Left ventricle myocardium superior (tissue), 1 donor: ENCODE measurements at regions not wholly inside any gene's neighbourhood (a gene's known extent, or its start where the extent isn't known, plus 50 kb on each side); places are given as distances from the start of the nearest gene placed in this dataset.
A peak's percentile ranks its signal among the peaks of the same experiment; 100 is the strongest.
"Not testable (repeated sequence)": the region's sequence is repeated elsewhere in the genome, so short reads cannot be mapped to it uniquely, and the experiment has no call there.

Experiments used
- ATAC-seq: fragments of 200-7000 bp; cut with Tn5 transposase; one replicate; pipeline ENCODE4 v1.9.1; 2020; ENCODE audit warnings: mild to moderate bottlenecking, moderate library complexity
- DNase-seq: peaks from one replicate; pipeline ENCODE4 v3.0.0-alpha.2; 2020
- intact Hi-C: fragments of 100-400 bp; cut with micrococcal nuclease; formaldehyde crosslinking; loops from one replicate; pipeline ENCODE4 v1.11.0; 2022
- donor health status: DM: no; HTN: yes; CAD: no; lungs with severe emphysema.

DNA sequence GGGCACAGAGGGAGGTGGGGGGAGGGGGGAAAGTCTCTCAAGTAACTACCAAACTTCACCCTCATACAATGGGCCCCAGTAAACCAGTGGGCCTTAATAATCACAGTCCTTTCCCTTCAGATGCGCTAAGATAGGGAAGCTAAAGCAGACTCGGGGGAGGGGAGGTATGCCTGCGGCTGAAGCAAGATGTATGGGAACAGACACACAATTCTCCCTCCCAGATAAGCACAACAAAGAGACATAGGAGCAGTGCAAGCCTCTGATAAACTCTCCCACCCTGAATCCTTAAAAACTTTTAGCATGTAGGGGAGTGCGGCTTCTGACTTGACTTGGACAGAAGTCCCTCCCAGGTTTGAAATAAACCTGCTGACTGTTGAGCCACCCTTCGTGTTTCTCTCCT is 54.7 kb downstream of the PROP1 start:
- not testable (repeated sequence) for DNase-seq, ATAC-seq

DNA sequence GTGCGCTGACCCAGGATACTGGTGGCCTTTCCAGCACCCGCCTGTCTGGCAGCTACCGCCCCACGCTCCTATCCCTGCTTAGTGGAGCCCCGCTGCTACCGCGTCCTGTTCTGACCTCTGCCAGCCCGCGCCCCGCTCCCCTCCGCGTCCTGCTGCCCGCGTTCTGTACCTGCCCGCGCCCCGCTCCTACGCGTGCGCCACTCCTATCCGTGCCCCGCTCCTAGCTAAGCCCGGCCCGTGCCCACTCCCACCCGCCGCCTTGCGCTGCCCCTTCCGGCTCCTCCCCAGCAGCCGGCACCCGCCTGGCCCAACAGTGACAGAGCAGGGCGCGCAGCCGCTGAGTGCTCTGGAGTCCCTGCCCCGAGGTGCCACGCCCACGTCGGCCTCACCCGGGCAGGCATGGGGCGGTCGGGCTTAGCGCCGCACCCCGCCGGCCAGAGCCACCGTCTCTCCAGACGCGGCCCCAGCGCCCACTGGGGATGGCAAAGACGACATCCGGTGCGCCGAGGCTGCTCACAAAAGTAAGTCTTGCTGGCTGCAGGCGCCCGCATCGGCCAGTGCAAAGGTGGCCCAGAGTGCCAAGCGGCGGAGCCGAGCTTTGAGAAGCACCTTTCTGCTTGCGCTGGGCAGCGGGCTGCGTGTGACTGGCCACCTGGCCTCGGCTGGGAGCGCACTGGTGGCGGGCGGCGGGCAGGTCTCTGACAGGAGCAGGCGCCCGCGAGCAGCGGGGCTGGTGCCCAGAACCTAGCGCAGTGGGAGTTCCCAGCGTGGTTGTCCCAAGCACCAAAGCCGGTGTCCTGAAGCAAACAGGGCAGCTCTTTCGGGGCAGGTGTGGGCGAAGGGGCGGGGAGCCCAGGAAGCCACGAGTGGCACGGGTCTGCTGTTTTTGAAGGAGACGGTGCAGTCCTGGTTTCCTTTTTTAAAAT is 56.5 kb downstream of the PROP1 start:
- DNase-seq (peak; percentile 40), ATAC-seq (peak; percentile 87)

More for the DNA sequence above, 54.7 kb downstream of the PROP1 start:
- intact Hi-C loops, result not testable (repeated sequence)

GRCh38 chr5:177938767-177939166 is 57.3 kb downstream of the PROP1 start:
- ATAC-seq, intact Hi-C loops, DNase-seq: not testable (repeated sequence)

More for the DNA sequence above, 56.5 kb downstream of the PROP1 start:
- intact Hi-C loops, result not testable (repeated sequence)

GRCh38 chr5:177934233-177934632 is 61.8 kb downstream of the PROP1 start:
- ATAC-seq, intact Hi-C loops, DNase-seq: not testable (repeated sequence)

- peak; percentile 96 for ATAC-seq
- intact Hi-C loops, result not testable (repeated sequence)
- peak; percentile 69 for DNase-seq
Observed at GRCh38 chr5:177930269-177931022, 65.6 kb downstream of the PROP1 start.

- ATAC-seq, intact Hi-C loops, DNase-seq: not testable (repeated sequence)
Observed at GRCh38 chr5:177929618-177930017, 66.4 kb downstream of the PROP1 start.

- intact Hi-C loops, DNase-seq, ATAC-seq: not testable (repeated sequence)
Observed at GRCh38 chr5:177927500-177927899, 68.5 kb downstream of the PROP1 start.

DNA sequence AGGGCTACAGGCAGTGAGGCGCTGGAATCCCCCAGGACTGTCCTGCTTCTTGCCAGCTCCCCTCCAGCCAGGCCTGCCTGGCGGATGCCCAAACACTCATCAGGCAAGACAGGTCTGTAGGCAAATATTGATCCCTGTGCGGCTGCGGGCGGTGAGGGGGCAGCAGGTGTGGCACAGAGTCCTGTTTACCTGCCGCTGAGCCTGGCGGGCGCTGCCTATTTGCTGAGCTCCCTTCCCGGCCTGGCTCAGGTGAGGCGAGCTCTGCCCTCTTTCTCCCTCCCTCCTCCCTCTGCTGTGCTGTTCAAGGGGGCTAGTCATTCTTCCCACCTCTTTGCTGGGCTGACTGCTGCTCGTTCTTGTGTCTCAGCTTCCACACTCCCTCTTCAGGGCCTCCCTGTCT is 71.5 kb downstream of the PROP1 start:
- DNase-seq, ATAC-seq, intact Hi-C loops: not testable (repeated sequence)

DNA sequence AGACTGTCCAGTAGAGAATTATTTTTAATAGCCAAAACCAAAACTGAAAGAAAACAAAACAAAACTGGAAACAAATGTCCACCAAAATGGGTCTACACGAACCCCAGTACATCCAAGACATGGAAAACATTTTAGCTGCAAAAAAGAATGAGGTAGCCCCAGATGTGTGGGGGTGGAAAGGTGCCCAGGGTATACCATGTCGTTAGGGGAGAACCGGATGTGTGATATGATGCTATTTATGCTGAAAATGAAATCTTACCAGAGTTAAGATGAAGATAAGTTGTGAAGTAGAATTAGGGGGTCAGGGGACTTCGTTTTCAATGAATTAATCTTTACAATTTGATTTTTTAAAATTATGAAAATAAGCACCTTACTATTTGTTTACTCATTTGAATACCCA is 72.2 kb downstream of the PROP1 start:
- intact Hi-C loops, DNase-seq, ATAC-seq: not testable (repeated sequence)

DNA sequence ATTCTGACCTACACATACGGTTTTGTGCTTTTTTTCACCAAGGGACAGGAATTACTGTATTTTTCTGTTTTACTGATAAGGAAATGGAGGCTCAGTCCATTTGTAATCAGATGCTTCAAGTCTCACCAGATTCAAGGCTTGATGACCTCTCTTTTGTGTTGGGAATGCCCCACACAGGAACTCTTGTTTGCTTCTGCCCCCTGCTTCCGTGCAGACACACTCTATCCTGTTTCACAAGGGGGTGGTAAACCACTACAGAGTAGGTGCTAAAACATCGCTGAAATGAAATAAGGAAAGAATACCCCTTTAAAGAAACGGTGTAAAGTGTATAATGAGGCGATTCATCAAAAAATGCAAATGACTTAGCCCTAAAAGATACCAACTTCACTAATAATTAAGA is 72.9 kb downstream of the PROP1 start:
- intact Hi-C loops, DNase-seq, ATAC-seq: not testable (repeated sequence)

- ATAC-seq, intact Hi-C loops: not testable (repeated sequence)
Observed at GRCh38 chr5:177909261-177909660, 86.8 kb downstream of the PROP1 start.

GRCh38 chr5:177902806-177903205 is 93.2 kb downstream of the PROP1 start:
- ATAC-seq, DNase-seq, intact Hi-C loops: not testable (repeated sequence)

More at GRCh38 chr5:177909261-177909660, 86.8 kb downstream of the PROP1 start:
- not testable (repeated sequence) for DNase-seq

- intact Hi-C loops, DNase-seq, ATAC-seq: not testable (repeated sequence)
Observed at GRCh38 chr5:177900066-177900465, 96.0 kb downstream of the PROP1 start.

DNA sequence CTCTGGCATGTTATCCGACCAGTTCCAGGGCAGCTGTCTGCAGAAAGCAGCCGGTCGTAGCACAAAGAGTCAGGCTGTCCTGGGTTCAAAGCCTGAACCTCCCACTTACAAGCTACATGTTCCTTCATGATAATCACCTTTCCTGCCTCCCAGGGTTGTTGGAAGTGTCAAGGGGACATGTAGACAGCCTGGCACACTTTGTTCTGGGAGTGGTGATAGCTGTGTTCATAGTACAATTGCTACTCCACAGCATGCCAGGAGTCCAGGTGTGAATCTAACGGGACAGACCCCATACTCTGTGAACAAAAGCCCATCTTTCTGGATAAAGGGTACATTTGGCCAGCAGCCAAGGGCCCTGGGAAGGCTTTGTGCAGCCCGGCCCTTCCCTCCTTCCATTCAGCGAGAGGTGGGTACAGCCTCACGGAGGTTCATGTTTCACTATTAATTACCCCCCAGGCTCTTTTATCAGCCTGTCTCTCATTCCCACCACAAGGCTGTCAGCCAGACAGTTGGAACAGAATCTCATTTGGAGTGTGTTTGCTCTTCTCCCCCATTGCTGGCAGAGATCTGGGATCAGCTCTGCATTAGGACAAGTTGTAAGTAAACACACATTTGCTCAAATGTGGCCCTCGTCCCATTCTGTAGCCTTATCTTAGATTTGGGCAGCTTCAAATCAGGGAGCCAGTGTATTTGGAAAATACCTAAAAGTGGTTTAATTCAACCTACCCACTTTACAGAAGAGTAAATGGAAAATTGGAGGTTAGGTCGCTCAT is 101.2 kb downstream of the PROP1 start:
- ATAC-seq, result peak; percentile 43
- intact Hi-C loops, DNase-seq: not testable (repeated sequence)

DNA sequence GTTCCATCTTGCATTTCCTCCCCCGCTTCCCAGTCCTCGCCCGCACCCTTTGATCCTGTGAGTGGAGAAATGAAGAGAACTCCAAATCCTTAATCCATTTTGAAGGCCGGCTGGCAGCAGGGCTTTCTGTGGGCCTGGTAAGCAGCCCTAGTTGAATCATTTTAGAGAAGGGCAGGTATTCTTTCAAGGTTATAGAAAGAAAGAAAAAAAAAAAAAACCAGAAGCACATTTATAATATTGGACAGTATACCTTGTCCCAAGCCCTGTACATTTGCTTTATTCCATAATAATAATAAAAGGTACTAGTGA is 103.7 kb downstream of the PROP1 start:
- DNase-seq, intact Hi-C loops, ATAC-seq: not testable (repeated sequence)

- intact Hi-C loops, result not testable (repeated sequence)
- DNase-seq (peak; percentile 23), ATAC-seq (peak; percentile 96)
Observed at GRCh38 chr5:177891547-177892356, 104.3 kb downstream of the PROP1 start.

DNA sequence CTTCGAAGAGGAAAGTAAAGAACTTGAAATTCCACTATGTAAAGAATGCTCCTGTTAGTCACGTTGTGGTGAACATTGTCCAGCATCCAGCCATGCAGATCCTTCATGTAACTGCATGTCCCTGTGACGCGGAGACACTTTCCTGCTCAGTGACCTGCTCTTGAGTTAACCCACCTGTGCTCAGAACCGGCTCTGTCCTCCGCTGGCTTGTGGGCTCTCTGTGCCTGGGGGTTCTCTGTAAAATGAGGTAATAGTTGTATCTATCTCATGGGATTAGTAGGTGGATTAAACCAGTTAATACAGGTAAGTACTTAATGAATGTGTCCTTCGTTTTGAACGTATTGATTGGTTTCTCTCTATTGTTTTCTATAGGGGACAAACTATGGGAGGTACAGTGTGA is 100.6 kb upstream of the FAM153A start:
- ATAC-seq, DNase-seq, intact Hi-C loops: not testable (repeated sequence)

- DNase-seq, intact Hi-C loops: not testable (repeated sequence)
- ATAC-seq, result peak; percentile 17
Observed at GRCh38 chr5:177875900-177876238, 93.2 kb upstream of the FAM153A start.
